SK-N-SH (cell line): ENCODE measurements at regions not wholly inside any gene's neighbourhood (a gene's known extent, or its start where the extent isn't known, plus 50 kb on each side); places are given as distances from the start of the nearest gene placed in this dataset.

ENCODE experiments used
- CTCF ChIA-PET: fragments of 300-600, 350-600 bp; formaldehyde crosslinking; extraction: SDS; loops from one replicate; lab custom pipeline; 2021; lab: Yijun Ruan, JAX
- POLR2A ChIA-PET: fragments of 350-600 bp; sonication (Branson Sonifier 250); formaldehyde crosslinking; extraction: SDS; loops from one replicate; lab custom pipeline; 2020; ENCODE audit warnings: antibody characterized with exemption, inconsistent platforms; lab: Yijun Ruan, JAX
- DNase-seq: peaks from one replicate; pipeline ENCODE4 v3.0.0; 2012
- H2AFZ ChIP-seq: fragments of 200-600 bp; sonication (generic); 2 replicates; pipeline ENCODE4 v1.8.1; 2016; ENCODE audit warnings: antibody characterized with exemption, mild to moderate bottlenecking, low read depth
- H3F3A ChIP-seq: fragments of 200-600 bp; sonication (generic); replicated peaks from 2 replicates; pipeline ENCODE3; 2016; ENCODE audit warnings: antibody characterized with exemption, mild to moderate bottlenecking; ENCODE audit not compliant: insufficient read depth
- H3K27ac ChIP-seq, 2 experiments: fragments of 200-500 bp in 1 of 2; fragments of 200-600 bp in 1 of 2; sonication (Bioruptor generic) in 1 of 2; sonication (generic), shearing (Covaris generic) in 1 of 2; 2 replicates each; pipeline versions ENCODE4 v1.5.1 to v1.6.1; 2014 to 2016; ENCODE audit warnings: low read depth in 2 of 2, inconsistent platforms in 1 of 2, low read length in 1 of 2, mild to moderate bottlenecking in 1 of 2, mixed read lengths in 1 of 2
- H3K27me3 ChIP-seq: fragments of 200-600 bp; sonication (generic), shearing (Covaris generic); 2 replicates; pipeline ENCODE4 v1.6.1; 2016; ENCODE audit warnings: mixed run types; ENCODE audit not compliant: insufficient read depth
- H3K36me3 ChIP-seq, 2 experiments: fragments of 200-500 bp in 1 of 2; fragments of 200-600 bp in 1 of 2; sonication (Bioruptor generic) in 1 of 2; sonication (generic) in 1 of 2; replicated peaks in 1 of 2; 2 replicates each; pipeline versions ENCODE3 to v1.5.1; 2014 to 2016; ENCODE audit warnings: low read length in 1 of 2, mild to moderate bottlenecking in 1 of 2; ENCODE audit not compliant: insufficient read depth in 2 of 2, control insufficient read depth in 1 of 2
- H3K4me1 ChIP-seq, 2 experiments: fragments of 200-500 bp in 1 of 2; fragments of 200-600 bp in 1 of 2; sonication (Bioruptor generic) in 1 of 2; sonication (generic), shearing (Covaris generic) in 1 of 2; 2 replicates each; pipeline versions ENCODE4 v1.5.1 to v1.6.1; 2014 to 2016; ENCODE audit warnings: low read depth in 1 of 2, low read length in 1 of 2, mixed run types in 1 of 2; ENCODE audit not compliant: insufficient read depth in 2 of 2, control insufficient read depth in 1 of 2
- H3K4me2 ChIP-seq: fragments of 200-600 bp; sonication (generic), shearing (Covaris generic); 2 replicates; pipeline ENCODE4 v1.6.1; 2017; ENCODE audit warnings: mixed run types
- H3K4me3 ChIP-seq, 2 experiments: fragments of 200-500 bp in 1 of 2; fragments of 200-600 bp in 1 of 2; sonication (Bioruptor generic) in 1 of 2; sonication (generic), shearing (Covaris generic) in 1 of 2; 2 replicates each; pipeline versions ENCODE4 v1.5.1 to v1.8.1; 2014 to 2016; ENCODE audit warnings: low read depth in 2 of 2, inconsistent platforms in 1 of 2, low read length in 1 of 2, mild to moderate bottlenecking in 1 of 2, mixed read lengths in 1 of 2, moderate library complexity in 1 of 2
- H3K79me2 ChIP-seq: fragments of 200-600 bp; sonication (generic); 2 replicates; pipeline ENCODE4 v1.8.1; 2017; ENCODE audit warnings: mild to moderate bottlenecking; ENCODE audit not compliant: insufficient read depth
- H3K9ac ChIP-seq: fragments of 200-600 bp; sonication (generic); 2 replicates; pipeline ENCODE4 v1.6.1; 2017; ENCODE audit warnings: mixed run types
- H3K9me2 ChIP-seq: fragments of 200-600 bp; sonication (generic); 2 replicates; pipeline ENCODE4 v1.6.1; 2017; ENCODE audit warnings: mixed run types
- H3K9me3 ChIP-seq: fragments of 200-600 bp; sonication (generic); 2 replicates; pipeline ENCODE4 v1.6.1; 2017; ENCODE audit warnings: mixed run types, mild to moderate bottlenecking, moderate library complexity
- H4K20me1 ChIP-seq: fragments of 200-600 bp; sonication (generic); 2 replicates; pipeline ENCODE4 v1.6.1; 2017; ENCODE audit warnings: mild to moderate bottlenecking, mixed run types; ENCODE audit not compliant: insufficient read depth
- ELF1 ChIP-seq: IDR thresholded peaks from 2 replicates; pipeline ENCODE4 v1.4.0; 2012
- FOXJ3 ChIP-seq: sonication (generic); formaldehyde crosslinking; IDR thresholded peaks from 2 replicates; pipeline ENCODE4 v1.5.1; 2020; ENCODE audit warnings: mild to moderate bottlenecking, missing genetic modification reagents
- MEF2A ChIP-seq: IDR thresholded peaks from 2 replicates; pipeline ENCODE4 v1.4.0; 2012; ENCODE audit warnings: low read depth, borderline replicate concordance
- NRF1 ChIP-seq: IDR thresholded peaks from 2 replicates; pipeline ENCODE4 v1.6.1; 2012; ENCODE audit warnings: low read depth, mild to moderate bottlenecking, low read length
- RCOR1 ChIP-seq: fragments of 150-350 bp; IDR thresholded peaks from 2 replicates; pipeline ENCODE4 v1.6.1; 2017; ENCODE audit warnings: antibody characterized with exemption, low read length
- RFX5 ChIP-seq: IDR thresholded peaks from 2 replicates; pipeline ENCODE4 v1.6.1; 2012; ENCODE audit warnings: mild to moderate bottlenecking, improper control_type of control experiment, low read length
- SIN3A ChIP-seq: IDR thresholded peaks from 2 replicates; pipeline ENCODE4 v1.6.1; 2012; ENCODE audit warnings: low read depth, mild to moderate bottlenecking, low read length, moderate library complexity, borderline replicate concordance
- WGBS: methylation state at CpG from one replicate; pipeline ENCODE4 v1.1.6; 2017; ENCODE audit warnings: low lambda C conversion rate; 5-methylcytosine and 5-hydroxymethylcytosine counted together
- TF ChIP-seq, protein P1 (sequence below): fragments of 150-350 bp; IDR thresholded peaks from 2 replicates; pipeline ENCODE4 v1.6.1; 2016; ENCODE audit warnings: mild to moderate bottlenecking, low read depth, low read length
- TF ChIP-seq, protein P2 (sequence below): IDR thresholded peaks from 2 replicates; pipeline ENCODE4; 2012
- TF ChIP-seq, protein P3 (sequence below): fragments of 200-600 bp; sonication (generic); IDR thresholded peaks from 2 replicates; pipeline ENCODE4 v1.6.1; 2017; ENCODE audit warnings: antibody characterized with exemption, mild to moderate bottlenecking, moderate library complexity
- TF ChIP-seq, protein P4 (sequence below): IDR thresholded peaks from 2 replicates; pipeline ENCODE4 v1.4.0; 2012; ENCODE audit warnings: low read depth
- TF ChIP-seq, protein P5 (sequence below): IDR thresholded peaks from 2 replicates; pipeline ENCODE4 v1.4.0; 2012; ENCODE audit warnings: low read depth, borderline replicate concordance

DNA sequence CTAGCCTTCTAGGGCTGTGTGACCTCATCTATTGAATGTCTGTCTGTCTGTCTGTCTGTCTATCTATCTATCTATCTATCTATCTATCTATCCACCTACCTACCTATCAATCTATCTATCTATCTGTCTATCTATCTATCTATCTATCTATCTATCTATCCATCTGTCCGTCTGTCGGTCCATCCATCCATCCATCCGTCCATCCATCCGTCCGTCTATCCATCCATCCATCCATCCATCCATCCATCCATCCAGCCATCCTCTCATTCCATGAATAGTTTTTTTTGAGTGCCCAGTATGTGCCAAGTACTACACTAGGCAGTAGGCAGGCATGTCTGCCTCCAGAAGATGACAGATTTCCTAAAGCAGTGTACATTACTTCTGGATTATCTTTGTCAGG is 122.5 kb downstream of the FOXB1 start:
- no peaks in the 10 kb centered on the region for H4K20me1 ChIP-seq
- no peaks in the 10 kb centered on the region; a peak in 1 of 4 replicates for H3K4me1 ChIP-seq
- H3K79me2 ChIP-seq = no peaks in the 10 kb centered on the region
- TF ChIP-seq SIN3A = no peak
- no peak for TF ChIP-seq NRF1
- TF ChIP-seq RFX5 = no peak
- TF ChIP-seq MEF2A = no peak
- no peak for TF ChIP-seq FOXJ3 (CRISPR knock-in tag)
- TF ChIP-seq, protein P1, sequence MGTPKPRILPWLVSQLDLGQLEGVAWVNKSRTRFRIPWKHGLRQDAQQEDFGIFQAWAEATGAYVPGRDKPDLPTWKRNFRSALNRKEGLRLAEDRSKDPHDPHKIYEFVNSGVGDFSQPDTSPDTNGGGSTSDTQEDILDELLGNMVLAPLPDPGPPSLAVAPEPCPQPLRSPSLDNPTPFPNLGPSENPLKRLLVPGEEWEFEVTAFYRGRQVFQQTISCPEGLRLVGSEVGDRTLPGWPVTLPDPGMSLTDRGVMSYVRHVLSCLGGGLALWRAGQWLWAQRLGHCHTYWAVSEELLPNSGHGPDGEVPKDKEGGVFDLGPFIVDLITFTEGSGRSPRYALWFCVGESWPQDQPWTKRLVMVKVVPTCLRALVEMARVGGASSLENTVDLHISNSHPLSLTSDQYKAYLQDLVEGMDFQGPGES = no peak
- no peak for TF ChIP-seq ELF1
- CTCF ChIA-PET = interaction anchor here (0.6 to 3.5 kb wide), 8 partner anchors 10 to 435 kb away, joined by 3 to 12 read pairs (median 4); no protein-coding TSS in a partner anchor
- no peak overlapping the region for H3K9ac ChIP-seq
- no peaks in the 10 kb centered on the region; the same call in 1 of the 2 replicates for H3K27me3 ChIP-seq
- no peaks in the 10 kb centered on the region for H3K9me3 ChIP-seq
- WGBS = 49% methylated on average over 5 of the region's 5 CpGs
- no peak for DNase-seq
- no peak overlapping the region for H3K4me3 ChIP-seq
- H2AFZ ChIP-seq = no peak overlapping the region
- no peaks in the 10 kb centered on the region for H3F3A ChIP-seq
- POLR2A ChIA-PET = no interaction called here
- no peaks in the 10 kb centered on the region for H3K9me2 ChIP-seq
- H3K27ac ChIP-seq = no peak overlapping the region
- H3K4me2 ChIP-seq = no peak overlapping the region
- H3K36me3 ChIP-seq = no peaks in the 10 kb centered on the region

DNA sequence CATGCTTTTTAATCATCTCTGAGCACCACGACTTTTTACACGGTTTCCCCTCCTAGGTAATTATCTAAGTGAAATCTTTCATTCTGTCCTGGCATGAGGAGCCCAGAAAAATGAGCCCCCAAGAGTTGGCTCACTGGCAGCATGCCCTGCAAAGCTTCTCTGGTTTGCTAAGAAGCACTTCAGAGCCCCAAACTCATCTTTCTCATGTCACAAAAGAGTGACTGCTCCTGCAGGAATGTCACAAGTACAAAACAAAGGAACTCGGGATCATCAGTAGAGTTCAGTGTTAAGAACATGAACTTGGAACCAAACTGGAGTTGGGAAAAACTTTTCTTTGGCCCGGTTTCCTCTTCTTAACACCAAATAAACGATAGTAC is 123.9 kb downstream of the FOXB1 start:
- peak overlapping the region; percentile 57 for H3K9ac ChIP-seq
- no peaks in the 10 kb centered on the region for H3K9me2 ChIP-seq
- H3K4me1 ChIP-seq = no peaks in the 10 kb centered on the region; a peak in 1 of 4 replicates
- peak overlapping the region; percentile 92 for H3K4me2 ChIP-seq
- H4K20me1 ChIP-seq = no peaks in the 10 kb centered on the region
- TF ChIP-seq, protein P2, sequence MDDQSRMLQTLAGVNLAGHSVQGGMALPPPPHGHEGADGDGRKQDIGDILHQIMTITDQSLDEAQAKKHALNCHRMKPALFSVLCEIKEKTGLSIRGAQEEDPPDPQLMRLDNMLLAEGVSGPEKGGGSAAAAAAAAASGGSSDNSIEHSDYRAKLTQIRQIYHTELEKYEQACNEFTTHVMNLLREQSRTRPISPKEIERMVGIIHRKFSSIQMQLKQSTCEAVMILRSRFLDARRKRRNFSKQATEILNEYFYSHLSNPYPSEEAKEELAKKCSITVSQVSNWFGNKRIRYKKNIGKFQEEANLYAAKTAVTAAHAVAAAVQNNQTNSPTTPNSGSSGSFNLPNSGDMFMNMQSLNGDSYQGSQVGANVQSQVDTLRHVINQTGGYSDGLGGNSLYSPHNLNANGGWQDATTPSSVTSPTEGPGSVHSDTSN = no peak
- no peak for TF ChIP-seq RCOR1
- TF ChIP-seq, protein P3, sequence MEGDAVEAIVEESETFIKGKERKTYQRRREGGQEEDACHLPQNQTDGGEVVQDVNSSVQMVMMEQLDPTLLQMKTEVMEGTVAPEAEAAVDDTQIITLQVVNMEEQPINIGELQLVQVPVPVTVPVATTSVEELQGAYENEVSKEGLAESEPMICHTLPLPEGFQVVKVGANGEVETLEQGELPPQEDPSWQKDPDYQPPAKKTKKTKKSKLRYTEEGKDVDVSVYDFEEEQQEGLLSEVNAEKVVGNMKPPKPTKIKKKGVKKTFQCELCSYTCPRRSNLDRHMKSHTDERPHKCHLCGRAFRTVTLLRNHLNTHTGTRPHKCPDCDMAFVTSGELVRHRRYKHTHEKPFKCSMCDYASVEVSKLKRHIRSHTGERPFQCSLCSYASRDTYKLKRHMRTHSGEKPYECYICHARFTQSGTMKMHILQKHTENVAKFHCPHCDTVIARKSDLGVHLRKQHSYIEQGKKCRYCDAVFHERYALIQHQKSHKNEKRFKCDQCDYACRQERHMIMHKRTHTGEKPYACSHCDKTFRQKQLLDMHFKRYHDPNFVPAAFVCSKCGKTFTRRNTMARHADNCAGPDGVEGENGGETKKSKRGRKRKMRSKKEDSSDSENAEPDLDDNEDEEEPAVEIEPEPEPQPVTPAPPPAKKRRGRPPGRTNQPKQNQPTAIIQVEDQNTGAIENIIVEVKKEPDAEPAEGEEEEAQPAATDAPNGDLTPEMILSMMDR = no peak
- TF ChIP-seq, protein P4, sequence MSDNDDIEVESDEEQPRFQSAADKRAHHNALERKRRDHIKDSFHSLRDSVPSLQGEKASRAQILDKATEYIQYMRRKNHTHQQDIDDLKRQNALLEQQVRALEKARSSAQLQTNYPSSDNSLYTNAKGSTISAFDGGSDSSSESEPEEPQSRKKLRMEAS = no peak
- TF ChIP-seq, protein P5, sequence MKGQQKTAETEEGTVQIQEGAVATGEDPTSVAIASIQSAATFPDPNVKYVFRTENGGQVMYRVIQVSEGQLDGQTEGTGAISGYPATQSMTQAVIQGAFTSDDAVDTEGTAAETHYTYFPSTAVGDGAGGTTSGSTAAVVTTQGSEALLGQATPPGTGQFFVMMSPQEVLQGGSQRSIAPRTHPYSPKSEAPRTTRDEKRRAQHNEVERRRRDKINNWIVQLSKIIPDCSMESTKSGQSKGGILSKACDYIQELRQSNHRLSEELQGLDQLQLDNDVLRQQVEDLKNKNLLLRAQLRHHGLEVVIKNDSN = no peak
- WGBS = 9% methylated on average over 5 of the region's 5 CpGs
- H3K27ac ChIP-seq = peak overlapping the region in 1 of 2 experiments; percentile 29; a peak in 1 of 4 replicates
- no peaks in the 10 kb centered on the region; the same call in 1 of the 2 replicates for H3K27me3 ChIP-seq
- DNase-seq = no peak
- H3K36me3 ChIP-seq = no peaks in the 10 kb centered on the region
- POLR2A ChIA-PET = no interaction called here
- no peaks in the 10 kb centered on the region for H3F3A ChIP-seq
- no peaks in the 10 kb centered on the region for H3K9me3 ChIP-seq
- H3K4me3 ChIP-seq = peak overlapping the region; percentile 62 to 76
- no peaks in the 10 kb centered on the region for H3K79me2 ChIP-seq
- CTCF ChIA-PET = interaction anchor here (0.8 to 3.5 kb wide), 7 partner anchors 13 to 403 kb away, joined by 3 to 12 read pairs (median 3); no protein-coding TSS in a partner anchor
- H2AFZ ChIP-seq = peak overlapping the region; percentile 98
